Esophagus mucosa (tissue), 1 donor: ENCODE measurements at regions not wholly inside any gene's neighbourhood (a gene's known extent, or its start where the extent isn't known, plus 50 kb on each side); places are given as distances from the start of the nearest gene placed in this dataset.

ENCODE experiments used
- ATAC-seq: fragments of 200-7000 bp; cut with Tn5 transposase; one replicate; pipeline ENCODE4 v1.9.1; 2020
- donor health status: DM: yes; HTN: yes; CAD: no.

DNA sequence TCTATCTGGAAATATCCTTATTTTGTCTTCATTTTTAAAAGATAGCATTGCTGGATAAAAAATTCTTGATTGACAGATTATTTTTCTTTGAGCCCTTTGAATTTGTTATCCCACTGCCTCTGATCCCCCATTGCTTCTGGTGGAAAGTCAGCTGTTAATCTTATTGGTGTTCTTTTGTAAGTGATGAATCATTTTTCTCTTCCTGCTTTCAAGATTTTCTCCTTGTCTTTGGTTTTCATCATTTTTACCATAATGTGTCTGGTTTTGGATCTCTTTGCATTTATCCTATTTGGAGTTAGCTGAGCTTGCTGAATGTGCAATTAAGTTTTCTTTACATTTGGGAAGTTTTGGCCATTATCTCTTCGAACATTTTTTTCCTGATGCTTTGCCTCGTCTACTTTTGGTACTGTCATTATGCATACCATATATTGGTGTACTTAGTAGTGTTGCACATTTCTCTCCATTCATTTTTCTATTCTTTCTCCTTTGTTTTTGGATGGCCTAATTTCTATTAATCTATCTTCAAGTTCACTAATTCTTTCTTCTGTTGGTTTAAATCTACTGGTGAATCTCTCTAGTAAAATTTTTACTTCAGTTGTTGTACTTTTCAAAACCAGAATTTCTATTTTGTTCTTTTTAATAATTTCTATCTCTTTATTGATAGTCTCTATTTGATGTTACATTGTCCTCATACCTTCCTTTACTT is 440.0 kb upstream of the PROK2 start:
- ATAC-seq: no peak

DNA sequence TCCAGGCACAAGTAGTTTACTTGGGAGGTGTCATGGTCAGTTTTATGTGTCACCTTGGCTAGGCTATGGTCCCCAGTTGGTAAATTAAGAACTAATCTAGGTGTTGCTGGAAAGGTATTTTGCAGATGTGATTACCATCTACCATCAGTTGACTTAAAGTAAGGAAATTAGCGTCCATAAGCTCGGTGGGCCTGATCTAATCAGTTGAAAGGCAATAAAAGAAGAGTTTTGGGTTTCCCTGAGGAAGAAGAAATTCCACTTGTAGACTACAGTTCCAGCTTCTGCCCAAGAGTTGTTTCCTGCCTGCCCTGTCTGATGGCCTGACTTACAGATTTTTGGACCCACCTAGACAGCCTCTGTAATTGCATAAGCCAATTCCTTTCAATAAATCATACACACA is 438.7 kb upstream of the PROK2 start:
- ATAC-seq: no peak

DNA sequence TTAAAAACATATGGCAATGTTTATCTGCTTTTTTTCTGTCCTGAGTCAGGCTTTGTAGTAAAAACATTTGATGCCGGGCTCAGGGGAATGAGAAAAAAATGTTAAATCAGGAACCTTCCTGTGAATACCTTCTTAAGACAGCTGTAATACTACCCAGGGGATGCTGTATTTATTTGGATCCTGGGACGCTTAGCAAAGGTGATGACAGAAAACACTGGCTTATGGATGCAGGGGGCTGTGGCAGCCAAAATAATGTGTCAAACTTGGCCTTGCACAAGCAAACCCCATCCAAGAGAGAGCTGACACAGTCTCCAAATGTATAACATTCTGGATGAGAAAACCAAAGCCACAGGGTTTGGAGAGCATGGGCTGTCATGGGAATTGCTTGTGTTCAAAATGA is 438.2 kb upstream of the PROK2 start:
- ATAC-seq: no peak

DNA sequence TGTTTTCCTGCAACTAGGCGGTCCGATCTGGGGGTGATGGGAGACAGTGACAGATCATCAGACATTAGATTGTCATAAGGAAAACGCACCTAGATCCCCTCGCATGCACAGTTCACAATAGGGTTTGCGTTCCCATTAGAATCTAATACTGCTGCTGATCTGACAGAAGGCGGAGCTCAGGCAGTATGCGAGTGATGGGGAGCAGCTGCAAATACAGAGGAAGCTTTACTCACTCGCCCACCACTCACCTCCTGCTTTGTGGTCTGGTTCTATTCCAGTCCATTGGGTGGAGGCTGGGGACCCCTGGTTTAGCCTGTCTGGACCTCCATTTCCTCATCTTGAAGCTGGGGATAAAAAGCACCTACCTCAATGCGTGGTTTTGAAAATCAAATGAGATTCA is 437.5 kb upstream of the PROK2 start:
- ATAC-seq: no peak

DNA sequence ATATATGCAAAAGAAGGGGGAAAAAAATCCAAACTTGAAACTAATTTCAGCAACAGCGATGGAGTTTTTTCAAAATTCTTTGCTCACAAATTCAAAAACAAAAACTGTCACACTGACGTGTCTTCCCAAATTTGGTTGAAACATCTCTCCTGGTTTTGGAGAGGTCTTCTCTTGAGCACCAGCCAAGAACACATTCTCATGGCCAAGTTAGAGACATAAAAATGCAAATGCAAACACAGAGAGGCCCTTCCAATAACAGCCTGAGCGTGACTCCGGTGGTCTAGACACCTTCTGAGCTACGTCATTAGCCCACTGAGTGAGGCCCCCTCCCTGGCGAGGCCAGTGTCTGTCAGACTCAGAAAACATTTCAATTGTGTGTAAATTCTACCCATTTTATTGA is 436.0 kb upstream of the PROK2 start:
- ATAC-seq: no peak

DNA sequence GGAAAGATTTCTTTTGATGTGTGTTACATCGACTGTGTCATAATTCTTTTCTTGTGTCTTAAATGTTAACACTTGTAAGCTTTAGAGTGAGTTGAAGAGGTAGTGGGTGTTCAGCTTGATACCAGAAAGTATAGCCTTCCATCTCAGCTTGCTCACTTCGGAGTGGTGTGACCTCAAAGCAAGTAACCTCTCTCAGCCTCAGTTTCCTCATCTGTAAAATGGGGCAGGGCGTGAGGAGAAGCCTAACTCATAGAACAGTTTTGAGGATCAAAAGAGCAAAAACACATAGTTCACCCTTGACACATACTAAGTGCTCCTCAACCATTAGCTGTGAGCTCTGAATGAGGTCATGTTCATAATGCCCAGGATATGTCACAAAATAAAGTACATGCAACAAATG is 434.8 kb upstream of the PROK2 start:
- ATAC-seq: no peak

DNA sequence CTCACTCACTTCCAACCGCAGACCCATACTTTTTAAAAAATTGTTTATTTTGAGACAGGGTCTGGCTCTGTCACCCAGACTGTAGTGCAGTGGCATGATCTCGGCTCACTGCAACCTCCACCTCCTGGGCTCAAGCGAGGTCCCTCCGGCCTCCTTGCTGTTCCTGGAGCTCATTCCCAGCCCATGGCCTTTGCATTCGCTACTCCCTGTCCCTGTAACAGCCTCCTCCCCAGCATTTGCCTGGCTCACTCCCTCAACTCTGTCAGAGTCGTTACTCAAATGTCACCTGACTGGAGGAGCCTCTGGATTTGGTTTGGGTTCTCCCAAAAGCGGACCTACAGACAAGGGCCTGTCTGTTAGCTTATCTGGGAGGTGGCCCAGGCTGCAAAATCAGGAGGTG is 432.6 kb upstream of the PROK2 start:
- no peak for ATAC-seq

DNA sequence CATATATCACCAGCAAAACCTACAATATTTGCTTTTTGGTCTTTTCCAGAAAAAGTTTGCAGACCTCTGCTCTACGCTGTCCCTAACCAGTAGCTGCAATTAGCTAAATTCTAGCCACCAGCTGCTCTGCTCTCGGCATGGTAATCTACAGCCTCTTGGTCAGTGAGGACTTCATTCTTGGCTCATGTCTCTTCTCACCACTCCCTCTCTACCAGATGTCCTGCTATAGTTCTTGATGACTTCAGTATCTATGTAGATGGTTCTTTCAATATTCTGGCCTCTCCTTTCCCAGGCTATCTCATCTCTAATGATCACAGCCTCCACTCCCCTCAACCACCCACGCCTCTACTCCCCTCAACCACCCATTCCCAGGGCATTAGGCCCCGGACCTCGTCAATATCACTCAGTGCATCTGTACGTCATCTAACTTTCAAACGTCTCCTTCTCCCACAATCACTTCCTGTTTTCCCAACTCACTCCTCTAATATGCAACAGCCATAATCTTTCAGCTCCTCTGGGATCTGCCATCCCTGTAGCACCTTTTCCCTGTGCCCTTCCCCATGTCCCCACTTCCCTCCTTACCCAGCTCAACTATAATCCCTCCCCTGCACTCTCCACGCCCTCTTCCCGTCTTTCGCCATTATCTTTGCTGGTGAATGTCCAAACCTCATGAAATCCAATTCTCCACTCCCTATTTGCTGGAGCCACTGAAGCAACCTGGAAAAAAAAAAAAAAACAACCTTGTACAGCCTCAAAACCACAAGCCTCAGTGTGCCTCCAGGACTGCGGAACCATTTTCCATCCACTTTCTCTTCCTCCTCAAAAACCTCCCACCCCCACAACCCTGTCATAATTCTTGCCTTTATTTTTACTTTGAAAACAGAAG is 429.4 kb upstream of the PROK2 start:
- no peak for ATAC-seq

DNA sequence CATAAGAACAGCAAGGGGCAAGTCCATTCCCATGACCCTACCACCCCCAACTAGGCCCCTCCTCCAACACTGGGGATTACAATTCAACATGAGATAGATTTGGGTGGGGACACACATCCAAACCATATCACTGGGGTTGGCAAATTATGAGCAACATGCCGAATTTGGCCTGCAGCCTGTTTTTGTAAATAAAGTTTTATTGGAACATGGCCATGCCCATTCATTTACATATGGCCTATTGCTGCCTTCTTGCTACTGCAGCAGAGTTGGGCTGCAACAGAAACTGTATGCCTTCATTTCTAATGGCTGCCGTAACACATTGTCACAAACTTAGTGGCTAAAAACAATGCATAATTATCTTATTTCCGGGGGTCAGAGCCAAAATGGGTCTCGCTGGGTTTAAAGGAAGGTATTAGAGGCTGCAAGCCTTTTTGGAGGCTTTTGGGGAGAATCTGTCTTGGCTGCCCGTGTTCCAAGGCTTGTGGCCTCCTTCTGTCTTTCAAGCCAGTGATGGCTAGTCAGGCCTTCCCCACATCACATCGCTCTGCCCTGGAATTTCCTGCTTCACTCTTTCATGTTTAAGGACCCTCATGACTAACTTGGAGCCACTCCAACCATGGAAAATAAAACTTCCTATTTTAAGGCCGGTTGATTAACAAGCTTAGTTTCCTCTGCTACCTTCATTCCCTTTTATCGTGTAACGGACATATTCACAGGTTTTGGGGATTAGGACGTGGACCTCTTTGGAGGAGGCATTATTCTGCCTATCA is 428.5 kb upstream of the PROK2 start:
- no peak for ATAC-seq

DNA sequence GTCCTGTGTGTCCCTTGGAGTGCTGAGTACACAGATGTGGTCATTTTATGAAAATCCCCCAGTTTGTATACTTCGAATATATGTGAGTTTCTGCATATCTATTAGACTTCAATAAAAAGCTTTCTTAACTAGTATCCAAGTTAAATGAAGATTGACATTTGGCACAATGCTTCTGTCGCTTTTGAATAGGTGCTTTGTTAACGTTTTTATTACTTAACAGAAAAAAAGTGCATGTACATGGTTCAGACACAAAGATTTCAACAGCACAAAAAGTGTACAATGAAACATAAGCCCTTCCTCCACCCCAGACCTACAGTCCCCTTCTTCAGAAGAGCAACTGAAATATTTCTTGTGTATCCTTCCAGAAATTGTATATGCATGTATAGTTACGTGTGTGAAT is 427.4 kb upstream of the PROK2 start:
- no peak for ATAC-seq

DNA sequence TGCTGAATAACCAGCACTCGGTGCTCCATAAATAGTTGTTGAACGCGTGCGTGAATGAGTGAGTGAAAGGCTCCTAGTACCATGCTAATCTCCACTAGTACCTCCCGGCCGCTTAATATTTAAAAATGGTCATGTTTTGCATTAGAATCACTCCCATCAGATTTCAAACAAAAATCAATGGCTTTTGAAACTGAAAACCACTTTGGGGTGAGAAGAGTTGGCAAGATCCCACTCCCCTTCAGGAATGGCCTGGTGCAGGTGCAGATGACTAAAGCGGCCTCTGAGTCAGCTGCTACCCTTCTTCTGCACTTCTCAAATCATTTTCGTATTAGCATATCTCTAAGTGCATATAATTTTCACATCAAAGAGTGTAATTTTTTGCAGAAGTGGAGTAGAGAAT is 425.3 kb upstream of the PROK2 start:
- ATAC-seq: no peak

DNA sequence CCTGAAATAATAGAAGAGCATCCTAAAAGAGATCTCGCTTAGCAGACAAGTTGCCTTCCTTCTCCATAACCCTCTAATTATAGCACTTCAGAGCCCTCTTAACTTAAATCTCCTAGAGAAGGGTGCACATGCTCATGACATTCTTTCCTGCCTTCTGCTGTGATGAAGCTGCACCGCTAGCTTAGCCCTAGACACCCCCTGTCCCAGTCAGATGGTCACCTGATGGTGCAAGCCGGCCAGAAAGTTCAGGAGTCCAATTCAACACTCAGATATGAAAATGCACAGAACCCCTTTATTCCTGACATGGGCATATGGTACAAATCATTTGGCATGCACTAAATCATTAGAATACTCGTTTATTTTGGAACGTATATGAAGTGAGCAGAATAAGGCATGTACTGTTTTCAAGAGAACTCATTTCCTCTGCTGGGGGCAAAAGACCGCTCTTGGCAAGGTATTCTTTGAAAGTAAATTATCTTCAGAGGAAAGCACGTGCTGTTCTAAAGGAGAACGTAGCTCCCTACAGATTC is 420.4 kb upstream of the PROK2 start:
- ATAC-seq: no peak

DNA sequence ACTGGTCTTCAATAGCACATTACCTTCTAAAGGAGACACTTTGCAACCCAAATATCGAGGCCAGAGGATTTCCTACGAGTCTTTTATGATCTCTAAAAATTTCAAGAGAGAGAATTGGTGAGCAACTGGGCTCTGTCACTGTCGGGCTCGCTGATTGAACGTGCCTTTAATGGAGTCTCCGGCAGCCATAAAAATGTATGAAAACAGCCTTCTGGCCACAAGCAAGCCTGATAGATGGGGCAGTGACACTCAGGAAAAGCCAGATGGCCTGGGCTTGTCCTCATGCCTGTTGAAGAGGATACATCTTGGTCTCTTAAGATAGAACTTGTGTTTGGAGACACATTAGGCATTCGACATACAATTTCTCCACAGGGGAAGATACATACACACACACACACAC is 419.5 kb upstream of the PROK2 start:
- ATAC-seq: no peak

DNA sequence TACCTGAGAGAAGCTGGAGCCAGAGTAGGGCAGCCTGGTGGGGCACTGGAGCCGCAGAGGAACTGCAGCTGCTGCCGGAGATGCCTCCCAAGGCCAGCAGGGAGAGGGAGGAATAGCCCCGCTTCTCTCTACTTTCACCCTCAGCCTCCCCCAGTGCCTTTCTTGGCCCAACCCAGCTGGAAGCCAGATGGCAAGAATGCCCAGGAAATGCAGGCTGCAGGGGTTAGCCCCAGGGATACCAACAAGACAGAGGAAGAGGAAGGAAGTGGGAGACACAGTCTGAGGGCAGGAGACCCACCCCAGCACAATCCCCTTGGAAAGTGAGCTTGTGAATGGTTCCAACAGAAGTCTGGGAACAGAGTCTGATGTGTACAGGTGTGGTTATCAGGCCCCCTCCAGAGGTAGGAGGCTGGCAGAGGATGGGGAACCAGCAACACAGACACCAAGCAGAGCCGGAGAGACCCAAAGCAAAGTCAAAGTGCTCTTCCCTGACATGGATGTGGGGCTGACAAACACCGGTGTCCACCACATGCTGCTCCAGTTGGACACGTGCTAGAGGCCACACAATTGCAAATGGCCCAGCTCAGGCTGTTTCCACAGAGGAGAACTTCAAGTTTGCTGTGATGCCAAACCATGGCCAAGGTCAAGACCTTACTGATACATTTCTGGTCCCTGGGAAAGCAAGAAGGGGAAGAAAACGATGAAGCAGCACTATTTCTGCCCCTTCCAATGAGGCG is 418.8 kb upstream of the PROK2 start:
- ATAC-seq: no peak

DNA sequence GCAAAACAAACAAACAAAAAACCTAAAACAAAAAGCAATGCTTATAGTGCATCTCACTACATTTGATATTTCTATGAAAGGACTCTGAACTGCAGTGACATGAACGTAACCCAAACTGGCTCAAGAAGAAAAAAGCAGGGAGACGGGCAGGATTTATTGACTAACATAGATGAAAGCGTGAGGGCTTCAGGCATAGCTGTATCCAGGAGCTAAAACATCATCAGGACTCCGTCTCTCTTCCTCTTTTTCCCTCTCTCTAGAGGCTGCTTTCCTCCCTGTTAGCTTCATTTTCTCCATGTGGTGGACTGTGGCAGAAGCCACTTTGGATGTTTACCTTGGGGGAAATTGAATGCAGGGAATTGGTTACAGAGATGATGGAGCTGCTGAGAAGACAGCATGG is 418.2 kb upstream of the PROK2 start:
- no peak for ATAC-seq

DNA sequence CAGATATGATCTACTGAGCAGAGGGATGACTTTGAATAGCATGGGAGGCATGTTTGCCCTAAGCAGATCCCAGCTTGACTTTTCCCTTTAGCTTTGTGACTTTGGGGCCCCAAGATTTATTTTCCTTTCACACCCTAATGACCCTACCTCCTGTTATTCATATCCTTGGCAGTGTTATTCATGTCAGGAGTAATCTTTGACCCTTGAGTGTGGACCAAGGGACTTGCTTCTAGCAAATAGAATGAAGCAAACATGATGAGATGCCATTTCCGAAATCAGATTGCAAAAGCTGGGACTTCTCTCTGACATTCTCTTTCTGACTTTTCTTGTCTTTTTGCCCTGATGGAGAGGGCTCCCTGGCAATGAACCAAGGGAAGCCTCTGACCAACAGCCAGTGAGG is 415.4 kb upstream of the PROK2 start:
- ATAC-seq: no peak

DNA sequence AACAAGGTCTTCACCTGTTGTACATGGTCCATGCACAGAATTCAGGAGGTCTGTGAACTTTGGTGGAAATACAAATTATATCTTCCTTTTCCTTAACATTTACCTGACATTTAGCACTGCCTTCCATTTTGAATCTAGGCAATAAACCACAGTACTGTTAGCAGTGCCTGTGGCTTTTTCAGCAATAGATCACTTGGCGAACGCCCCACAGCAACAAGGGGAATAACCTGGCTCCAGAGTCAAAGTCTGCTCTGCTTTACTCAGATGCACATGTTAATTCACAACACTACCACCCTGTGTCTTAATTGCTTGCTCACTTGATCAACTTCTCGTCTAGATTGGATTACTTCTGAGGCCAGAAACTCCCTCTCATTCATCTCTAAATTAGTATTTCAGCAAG is 414.6 kb upstream of the PROK2 start:
- ATAC-seq: no peak

DNA sequence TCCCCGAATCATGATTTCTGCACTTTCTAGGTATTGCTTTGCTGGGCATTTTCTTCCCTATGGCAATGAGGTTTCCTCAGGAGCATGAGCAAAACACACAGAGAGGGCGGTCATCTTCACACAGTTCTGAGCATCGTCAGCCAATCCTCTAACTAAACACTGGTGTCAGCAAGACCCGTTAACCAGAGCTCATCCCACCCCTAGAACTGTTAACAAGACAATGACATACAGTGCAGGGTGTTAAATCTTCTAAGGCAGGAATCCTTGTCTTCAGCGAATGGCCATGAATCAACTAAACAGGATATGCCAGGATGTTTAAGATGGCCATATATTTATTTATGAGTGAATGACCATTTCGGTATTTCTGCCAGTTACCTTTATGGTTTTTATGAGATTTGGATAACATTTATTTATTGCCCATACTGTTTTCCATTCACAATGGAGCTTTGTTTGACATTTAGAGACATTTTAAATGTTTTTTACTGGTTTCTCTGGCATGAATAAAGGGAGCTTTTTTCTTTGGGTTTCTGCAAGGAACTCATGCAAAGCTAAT is 411.5 kb upstream of the PROK2 start:
- ATAC-seq: no peak

DNA sequence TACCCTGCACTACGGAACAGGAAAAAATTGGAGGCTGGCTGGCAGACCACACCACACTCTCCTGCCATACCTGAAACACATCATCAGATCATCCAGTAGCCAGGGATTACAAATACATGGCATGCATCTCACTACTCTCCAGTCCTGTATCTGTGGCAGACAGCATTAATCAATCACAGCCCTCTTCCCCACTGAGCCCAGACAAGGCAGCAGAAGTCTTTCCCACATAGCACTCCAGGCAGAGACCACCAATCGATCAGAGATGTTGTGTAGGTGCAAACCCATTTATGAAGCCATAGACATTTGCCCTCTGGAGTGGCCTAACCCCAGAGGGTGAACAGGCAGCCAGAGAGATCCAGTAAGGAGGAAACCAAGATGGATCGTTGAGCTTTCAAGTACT is 410.9 kb upstream of the PROK2 start:
- no peak for ATAC-seq

DNA sequence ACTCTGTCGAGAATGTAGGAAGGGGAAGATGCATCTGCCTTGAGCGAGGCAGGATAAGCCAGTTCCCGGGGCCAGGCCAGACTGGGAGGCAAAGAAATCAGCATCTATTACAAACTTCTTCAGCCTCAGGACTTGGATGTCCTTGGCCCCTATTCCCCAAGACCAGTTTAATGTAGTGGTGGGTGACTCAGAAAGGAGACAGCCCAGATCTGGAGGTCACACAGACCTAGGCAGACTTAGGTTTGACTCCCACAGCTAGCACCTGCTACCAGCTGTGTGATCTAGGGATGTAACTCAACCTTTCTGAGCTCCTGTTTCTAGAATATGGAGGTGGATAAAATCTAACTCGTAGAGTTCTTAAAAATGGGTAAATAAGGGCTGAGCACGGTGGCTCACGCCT is 409.5 kb upstream of the PROK2 start:
- ATAC-seq: no peak

DNA sequence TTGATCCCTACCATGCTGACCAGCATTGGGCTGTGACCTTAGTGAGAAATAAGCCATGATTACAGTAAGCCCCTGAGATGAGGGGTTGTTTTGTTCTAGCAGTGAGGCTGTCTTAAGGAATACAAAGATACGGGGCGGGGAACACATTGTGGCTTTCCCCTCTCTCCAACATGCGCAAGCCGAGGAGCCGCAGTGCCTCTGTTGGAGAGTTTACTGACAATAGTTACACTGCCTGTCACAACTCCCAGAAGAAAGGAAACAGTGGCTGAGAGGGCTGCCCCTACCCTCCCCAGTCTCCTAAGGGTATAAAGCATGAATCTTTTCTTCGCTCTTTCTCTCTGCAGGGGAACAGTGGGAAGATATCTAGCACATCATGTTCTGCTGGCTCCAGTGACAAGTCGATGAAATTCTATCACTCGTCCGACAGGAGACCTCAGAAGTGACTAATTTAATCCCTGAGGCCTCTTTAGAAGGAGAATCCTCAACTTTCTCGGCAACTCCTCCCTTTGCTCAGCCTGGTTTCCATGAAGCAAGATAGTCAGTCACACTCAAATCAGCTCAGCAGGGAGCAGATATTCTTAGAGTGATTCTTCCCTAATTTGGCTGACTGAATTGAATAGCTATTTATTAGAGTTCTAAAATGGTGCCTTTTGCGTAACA is 409.0 kb upstream of the PROK2 start:
- ATAC-seq: no peak

DNA sequence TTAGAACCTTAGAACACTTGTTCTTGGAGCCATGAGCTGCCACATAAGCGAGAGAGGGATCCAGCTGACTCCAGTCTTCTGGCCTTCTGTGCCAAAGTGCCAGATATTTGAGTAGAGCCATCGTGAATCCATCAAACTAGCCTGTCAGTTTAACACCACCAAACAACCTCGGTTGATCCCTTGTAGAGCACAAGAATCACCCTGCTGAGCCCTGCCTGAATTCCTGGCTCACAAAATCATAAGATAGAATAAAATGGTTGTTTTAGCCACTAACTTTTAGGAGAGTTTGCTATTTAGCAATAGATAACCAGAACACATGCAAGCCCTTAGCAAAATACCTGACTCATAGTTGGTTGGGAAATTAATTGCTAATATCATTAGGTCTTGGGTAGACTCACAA is 407.6 kb upstream of the PROK2 start:
- no peak for ATAC-seq
